SK-N-SH treated with all-trans-retinoic acid at 6 μM for 48 hours (cell line): ENCODE measurements at regions not wholly inside any gene's neighbourhood (a gene's known extent, or its start where the extent isn't known, plus 50 kb on each side); places are given as distances from the start of the nearest gene placed in this dataset.

ENCODE experiments used
- ARNTL ChIP-seq: fragments of 450-650 bp; formaldehyde crosslinking; IDR thresholded peaks from 2 replicates; pipeline ENCODE4 v1.5.0; 2020; ENCODE audit warnings: low read depth, mild to moderate bottlenecking, moderate library complexity, borderline replicate concordance
- CSDC2 ChIP-seq: fragments of 250-450 bp; sonication (Bioruptor Pico); IDR thresholded peaks from 2 replicates; pipeline ENCODE4 v1.5.0; 2020; ENCODE audit warnings: mild to moderate bottlenecking, moderate library complexity
- ISL1 ChIP-seq: fragments of 250-450 bp; sonication (Bioruptor Pico); IDR thresholded peaks from 2 replicates; pipeline ENCODE4 v2.1.2; 2022; ENCODE audit warnings: mild to moderate bottlenecking, moderate library complexity
- RARB ChIP-seq: fragments of 250-450 bp; sonication (Bioruptor Pico); IDR thresholded peaks from 2 replicates; pipeline ENCODE4 v1.8.0; 2021; ENCODE audit warnings: mild to moderate bottlenecking, moderate library complexity
- SNAI2 ChIP-seq: fragments of 250-450 bp; sonication (Bioruptor Pico); IDR thresholded peaks from 2 replicates; pipeline ENCODE4 v1.5.0; 2020; ENCODE audit warnings: mild to moderate bottlenecking, moderate library complexity
- ZFP3 ChIP-seq: fragments of 250-450 bp; sonication (Bioruptor Pico); IDR thresholded peaks from 2 replicates; pipeline ENCODE4 v1.5.0; 2020; ENCODE audit warnings: mild to moderate bottlenecking, moderate library complexity
- ZNF565 ChIP-seq: fragments of 450-650 bp; formaldehyde crosslinking; conservative IDR thresholded peaks from 2 replicates; pipeline ENCODE4 v1.5.0; 2020; ENCODE audit warnings: low read depth, mild to moderate bottlenecking, moderate library complexity
- ZNF8 ChIP-seq: fragments of 450-650 bp; formaldehyde crosslinking; IDR thresholded peaks from 2 replicates; pipeline ENCODE4 v1.5.0; 2020; ENCODE audit warnings: mild to moderate bottlenecking, moderate library complexity
- TF ChIP-seq, protein P1 (sequence below): fragments of 250-450 bp; sonication (Bioruptor Pico); IDR thresholded peaks from 2 replicates; pipeline ENCODE4 v1.8.0; 2020; ENCODE audit warnings: mild to moderate bottlenecking, moderate library complexity, borderline replicate concordance
- TF ChIP-seq, protein P2 (sequence below): fragments of 250-450 bp; sonication (Bioruptor Pico); IDR thresholded peaks from 2 replicates; pipeline ENCODE4 v1.5.1; 2020; ENCODE audit warnings: low read depth, mild to moderate bottlenecking, moderate library complexity

DNA sequence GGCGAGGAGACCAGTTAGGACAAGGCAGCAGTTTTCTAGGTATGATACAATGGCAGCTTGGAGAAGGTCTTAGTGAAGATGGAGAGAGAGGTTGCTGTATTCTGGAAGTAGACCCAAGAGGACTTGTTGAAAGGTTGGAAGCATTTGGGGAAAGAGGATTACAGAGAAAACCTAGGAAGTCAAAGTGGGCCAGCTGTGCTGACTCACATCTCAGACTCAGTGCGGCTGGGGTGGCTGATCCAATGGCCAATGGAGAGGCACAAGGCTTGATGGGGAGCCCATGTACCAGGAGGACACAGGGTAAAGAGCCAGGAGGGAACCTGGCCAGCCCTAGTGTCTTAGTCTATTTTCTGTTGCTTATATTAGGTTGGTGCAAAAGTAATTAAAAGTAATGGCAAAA, 194.5 kb upstream of the GALNT17 start:
- TF ChIP-seq, protein P1, sequence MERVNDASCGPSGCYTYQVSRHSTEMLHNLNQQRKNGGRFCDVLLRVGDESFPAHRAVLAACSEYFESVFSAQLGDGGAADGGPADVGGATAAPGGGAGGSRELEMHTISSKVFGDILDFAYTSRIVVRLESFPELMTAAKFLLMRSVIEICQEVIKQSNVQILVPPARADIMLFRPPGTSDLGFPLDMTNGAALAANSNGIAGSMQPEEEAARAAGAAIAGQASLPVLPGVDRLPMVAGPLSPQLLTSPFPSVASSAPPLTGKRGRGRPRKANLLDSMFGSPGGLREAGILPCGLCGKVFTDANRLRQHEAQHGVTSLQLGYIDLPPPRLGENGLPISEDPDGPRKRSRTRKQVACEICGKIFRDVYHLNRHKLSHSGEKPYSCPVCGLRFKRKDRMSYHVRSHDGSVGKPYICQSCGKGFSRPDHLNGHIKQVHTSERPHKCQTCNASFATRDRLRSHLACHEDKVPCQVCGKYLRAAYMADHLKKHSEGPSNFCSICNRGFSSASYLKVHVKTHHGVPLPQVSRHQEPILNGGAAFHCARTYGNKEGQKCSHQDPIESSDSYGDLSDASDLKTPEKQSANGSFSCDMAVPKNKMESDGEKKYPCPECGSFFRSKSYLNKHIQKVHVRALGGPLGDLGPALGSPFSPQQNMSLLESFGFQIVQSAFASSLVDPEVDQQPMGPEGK (CRISPR knock-in tag) = no peak
- TF ChIP-seq, protein P2, sequence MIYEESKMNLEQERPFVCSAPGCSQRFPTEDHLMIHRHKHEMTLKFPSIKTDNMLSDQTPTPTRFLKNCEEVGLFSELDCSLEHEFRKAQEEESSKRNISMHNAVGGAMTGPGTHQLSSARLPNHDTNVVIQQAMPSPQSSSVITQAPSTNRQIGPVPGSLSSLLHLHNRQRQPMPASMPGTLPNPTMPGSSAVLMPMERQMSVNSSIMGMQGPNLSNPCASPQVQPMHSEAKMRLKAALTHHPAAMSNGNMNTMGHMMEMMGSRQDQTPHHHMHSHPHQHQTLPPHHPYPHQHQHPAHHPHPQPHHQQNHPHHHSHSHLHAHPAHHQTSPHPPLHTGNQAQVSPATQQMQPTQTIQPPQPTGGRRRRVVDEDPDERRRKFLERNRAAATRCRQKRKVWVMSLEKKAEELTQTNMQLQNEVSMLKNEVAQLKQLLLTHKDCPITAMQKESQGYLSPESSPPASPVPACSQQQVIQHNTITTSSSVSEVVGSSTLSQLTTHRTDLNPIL (CRISPR knock-in tag) = no peak
- no peak for TF ChIP-seq ARNTL (CRISPR knock-in tag)
- no peak for TF ChIP-seq ISL1 (CRISPR knock-in tag)
- no peak for TF ChIP-seq ZFP3
- TF ChIP-seq CSDC2 (CRISPR knock-in tag) = no peak
- no peak for TF ChIP-seq SNAI2
- no peak for TF ChIP-seq ZNF565
- no peak for TF ChIP-seq RARB (CRISPR knock-in tag)
- no peak for TF ChIP-seq ZNF8 (CRISPR knock-in tag)
